GM06990 (cell line): ENCODE measurements at regions not wholly inside any gene's neighbourhood (a gene's known extent, or its start where the extent isn't known, plus 50 kb on each side); places are given as distances from the start of the nearest gene placed in this dataset.

Source experiments
- DNase-seq: peaks from one replicate; pipeline ENCODE4 v3.0.0-alpha.2; 2011; ENCODE audit not compliant: insufficient read length; ENCODE audit errors: extremely low read depth
- H3K27me3 ChIP-seq: replicated peaks from 2 replicates; pipeline ENCODE4 v1.6.0; 2011; ENCODE audit warnings: low read length; ENCODE audit not compliant: control insufficient read depth, insufficient read depth
- H3K36me3 ChIP-seq: 2 replicates; pipeline ENCODE4 v1.5.1; 2011; ENCODE audit warnings: low read length; ENCODE audit not compliant: control insufficient read depth, insufficient read depth
- H3K4me3 ChIP-seq: replicated peaks from 2 replicates; pipeline ENCODE4 v1.5.1; 2011; ENCODE audit warnings: low read depth, mild to moderate bottlenecking, control low read depth, low read length
- TF ChIP-seq, protein P1 (sequence below): IDR thresholded peaks from 2 replicates; pipeline ENCODE4 v1.5.1; 2011; ENCODE audit warnings: low read length, control low read depth, mild to moderate bottlenecking, inconsistent platforms; ENCODE audit not compliant: insufficient read depth, poor library complexity, severe bottlenecking

DNA sequence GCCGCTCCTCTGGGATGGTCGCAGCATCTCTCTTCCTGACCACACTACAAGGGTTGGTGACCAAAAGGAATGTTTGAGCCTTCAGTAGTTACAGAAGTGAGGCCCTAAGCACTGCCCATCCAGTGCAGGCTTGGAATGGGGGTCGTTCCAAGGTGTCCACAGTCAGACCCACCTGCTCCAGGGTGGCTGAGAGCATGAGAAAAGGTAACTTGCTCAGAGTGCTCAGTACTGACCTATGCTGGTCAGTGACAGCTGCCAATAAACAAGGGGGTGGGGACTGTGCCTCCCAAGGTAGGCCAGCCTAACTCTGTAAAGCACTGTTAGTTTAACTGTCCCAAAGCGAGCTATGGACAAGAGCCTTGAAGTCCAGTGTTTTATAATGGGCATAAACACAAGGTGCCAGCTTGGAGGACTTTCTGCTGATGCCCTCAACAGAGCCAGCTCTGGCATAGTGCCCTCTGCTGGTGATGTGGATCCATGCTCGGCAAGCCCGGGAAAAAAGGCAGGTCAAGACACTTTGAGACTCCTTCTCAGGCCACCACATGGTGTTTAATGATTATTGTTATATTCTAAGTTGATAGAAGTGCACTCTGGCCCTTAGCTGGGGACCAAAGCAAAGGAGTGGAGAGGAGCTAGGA lies 78.1 kb upstream of the DNAH14 start:
- TF ChIP-seq, protein P1, sequence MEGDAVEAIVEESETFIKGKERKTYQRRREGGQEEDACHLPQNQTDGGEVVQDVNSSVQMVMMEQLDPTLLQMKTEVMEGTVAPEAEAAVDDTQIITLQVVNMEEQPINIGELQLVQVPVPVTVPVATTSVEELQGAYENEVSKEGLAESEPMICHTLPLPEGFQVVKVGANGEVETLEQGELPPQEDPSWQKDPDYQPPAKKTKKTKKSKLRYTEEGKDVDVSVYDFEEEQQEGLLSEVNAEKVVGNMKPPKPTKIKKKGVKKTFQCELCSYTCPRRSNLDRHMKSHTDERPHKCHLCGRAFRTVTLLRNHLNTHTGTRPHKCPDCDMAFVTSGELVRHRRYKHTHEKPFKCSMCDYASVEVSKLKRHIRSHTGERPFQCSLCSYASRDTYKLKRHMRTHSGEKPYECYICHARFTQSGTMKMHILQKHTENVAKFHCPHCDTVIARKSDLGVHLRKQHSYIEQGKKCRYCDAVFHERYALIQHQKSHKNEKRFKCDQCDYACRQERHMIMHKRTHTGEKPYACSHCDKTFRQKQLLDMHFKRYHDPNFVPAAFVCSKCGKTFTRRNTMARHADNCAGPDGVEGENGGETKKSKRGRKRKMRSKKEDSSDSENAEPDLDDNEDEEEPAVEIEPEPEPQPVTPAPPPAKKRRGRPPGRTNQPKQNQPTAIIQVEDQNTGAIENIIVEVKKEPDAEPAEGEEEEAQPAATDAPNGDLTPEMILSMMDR, result peak; percentile 89
- Histone ChIP-seq H3K4me3 (no peak overlapping the region), H3K27me3 (no peaks in the 10 kb centered on the region), H3K36me3 (no peaks in the 10 kb centered on the region)
- DNase-seq, result peak; percentile 32

DNA sequence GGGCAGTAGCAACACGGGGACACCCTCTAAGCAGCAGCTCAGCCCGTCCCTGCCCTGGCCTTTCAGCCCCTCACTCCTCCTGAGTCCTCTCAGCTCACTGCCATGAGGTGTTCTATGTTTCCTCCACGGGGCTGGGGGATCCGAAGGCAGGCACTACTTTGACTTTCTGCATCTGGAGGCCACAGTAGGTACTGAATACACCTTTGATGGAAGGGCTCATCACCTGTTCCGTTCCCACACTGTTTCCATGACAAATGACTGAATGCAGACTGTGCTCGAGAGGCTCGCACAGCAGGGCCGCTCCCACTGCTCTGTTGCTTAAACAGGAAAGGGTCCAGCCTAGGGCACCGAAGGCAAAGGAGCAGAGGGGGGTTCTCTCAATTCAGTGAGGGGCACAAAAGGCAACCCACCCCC lies 77.6 kb upstream of the DNAH14 start:
- H3K36me3 ChIP-seq, result no peaks in the 10 kb centered on the region
- no peak for DNase-seq
- no peak overlapping the region for H3K4me3 ChIP-seq
- TF ChIP-seq, protein P1, result no peak
- no peaks in the 10 kb centered on the region for H3K27me3 ChIP-seq

DNA sequence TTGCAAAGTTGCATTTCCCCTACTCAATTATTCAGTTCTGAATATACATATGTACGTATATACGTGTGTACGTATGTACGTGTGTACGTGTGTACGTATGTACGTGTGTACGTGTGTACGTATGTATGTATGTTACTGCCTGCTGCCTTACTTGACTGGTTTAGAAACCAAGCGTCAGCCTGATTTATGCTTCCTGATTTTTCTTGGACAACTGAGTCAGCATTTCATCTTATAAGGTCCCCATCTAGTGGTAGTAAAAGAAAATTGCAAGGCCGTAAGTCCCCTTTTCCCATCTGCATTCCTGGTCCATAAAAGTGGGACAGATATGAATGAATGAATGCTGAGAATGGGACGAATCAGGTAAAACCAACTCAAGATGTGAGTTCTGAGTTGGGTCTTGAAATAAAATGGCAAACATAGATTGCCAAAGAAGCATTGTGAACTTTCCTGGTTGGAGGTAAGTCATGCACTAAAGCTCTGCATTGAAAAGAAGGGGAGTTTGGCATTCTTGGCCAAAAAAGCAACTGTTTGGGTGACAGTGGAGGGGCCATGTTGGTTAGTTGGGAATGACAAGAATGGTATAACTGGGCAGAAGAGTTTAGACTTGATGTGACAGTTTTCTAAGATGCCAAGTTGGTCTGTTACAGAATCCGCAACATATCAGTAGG lies 76.4 kb upstream of the DNAH14 start:
- Histone ChIP-seq H3K4me3 (no peak overlapping the region), H3K36me3 (no peaks in the 10 kb centered on the region), H3K27me3 (no peaks in the 10 kb centered on the region; the same call in 1 of the 2 replicates)
- TF ChIP-seq, protein P1, result peak; percentile 72
- DNase-seq, result peak; percentile 11

DNA sequence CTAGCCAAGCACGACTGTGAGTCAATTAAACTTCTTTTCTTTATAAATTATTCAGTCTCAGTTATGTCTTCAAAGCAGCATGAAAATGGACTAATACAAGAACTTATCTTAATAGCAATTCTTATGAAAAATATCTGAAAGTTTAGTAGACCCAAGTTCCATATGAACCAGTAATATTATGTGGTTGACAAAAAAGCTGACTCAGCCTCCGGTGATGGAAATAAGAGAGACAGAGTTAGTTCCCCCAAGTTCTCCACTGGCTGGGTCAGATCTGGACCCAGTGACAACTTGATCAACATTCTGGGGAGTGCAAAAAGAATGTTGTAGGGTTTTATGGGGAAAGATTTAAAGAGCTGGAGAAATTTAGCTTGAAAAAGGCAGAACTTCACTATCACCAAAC lies 72.5 kb upstream of the DNAH14 start:
- Histone ChIP-seq H3K27me3 (no peaks in the 10 kb centered on the region; the same call in 1 of the 2 replicates), H3K4me3 (no peak overlapping the region), H3K36me3 (no peaks in the 10 kb centered on the region)
- TF ChIP-seq, protein P1, result no peak
- DNase-seq, result no peak

DNA sequence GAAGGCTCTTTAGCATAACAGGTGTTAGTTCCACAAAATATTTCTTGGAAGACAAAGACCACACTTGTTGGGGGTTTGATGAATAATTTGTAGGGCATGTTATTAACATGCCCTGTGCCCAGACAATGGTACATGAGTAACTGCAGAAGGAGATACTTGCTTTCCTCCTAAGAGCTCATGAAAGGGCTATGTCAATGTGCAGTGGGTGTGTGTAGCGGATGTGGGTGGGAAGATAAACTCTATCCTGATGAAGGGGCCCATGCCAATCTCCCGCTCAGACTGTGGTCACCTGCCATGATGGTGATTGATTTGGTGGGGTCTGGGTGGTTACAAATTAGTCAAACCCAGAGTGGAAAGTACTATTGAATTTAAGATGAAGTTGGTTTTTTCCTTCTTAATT lies 69.8 kb upstream of the DNAH14 start:
- TF ChIP-seq, protein P1, result no peak
- Histone ChIP-seq H3K27me3 (no peaks in the 10 kb centered on the region; the same call in 1 of the 2 replicates), H3K36me3 (no peaks in the 10 kb centered on the region), H3K4me3 (no peak overlapping the region)
- DNase-seq, result no peak
